Vagina (tissue), 2 donors: ENCODE measurements at regions not wholly inside any gene's neighbourhood (a gene's known extent, or its start where the extent isn't known, plus 50 kb on each side); places are given as distances from the start of the nearest gene placed in this dataset.

Experiments used
- POLR2AphosphoS5 ChIP-seq, 2 donors: sonication (generic); formaldehyde crosslinking; IDR thresholded peaks; one replicate each; pipeline ENCODE4 v1.9.0; 2017; ENCODE audit warnings: antibody characterized with exemption in 2 of 2, mild to moderate bottlenecking in 2 of 2, low read depth in 1 of 2; ENCODE audit not compliant: insufficient read depth in 1 of 2
- TF ChIP-seq, protein P1 (sequence below), 3 experiments: fragments of 450-650 bp in 2 of 3; fragments of 200-600 bp in 1 of 3; sonication (generic) in 1 of 3; IDR thresholded peaks; one replicate each; pipeline ENCODE4 v1.5.1; 2017 to 2019; ENCODE audit warnings: antibody characterized with exemption in 3 of 3, mild to moderate bottlenecking in 2 of 3, moderate library complexity in 2 of 3

DNA sequence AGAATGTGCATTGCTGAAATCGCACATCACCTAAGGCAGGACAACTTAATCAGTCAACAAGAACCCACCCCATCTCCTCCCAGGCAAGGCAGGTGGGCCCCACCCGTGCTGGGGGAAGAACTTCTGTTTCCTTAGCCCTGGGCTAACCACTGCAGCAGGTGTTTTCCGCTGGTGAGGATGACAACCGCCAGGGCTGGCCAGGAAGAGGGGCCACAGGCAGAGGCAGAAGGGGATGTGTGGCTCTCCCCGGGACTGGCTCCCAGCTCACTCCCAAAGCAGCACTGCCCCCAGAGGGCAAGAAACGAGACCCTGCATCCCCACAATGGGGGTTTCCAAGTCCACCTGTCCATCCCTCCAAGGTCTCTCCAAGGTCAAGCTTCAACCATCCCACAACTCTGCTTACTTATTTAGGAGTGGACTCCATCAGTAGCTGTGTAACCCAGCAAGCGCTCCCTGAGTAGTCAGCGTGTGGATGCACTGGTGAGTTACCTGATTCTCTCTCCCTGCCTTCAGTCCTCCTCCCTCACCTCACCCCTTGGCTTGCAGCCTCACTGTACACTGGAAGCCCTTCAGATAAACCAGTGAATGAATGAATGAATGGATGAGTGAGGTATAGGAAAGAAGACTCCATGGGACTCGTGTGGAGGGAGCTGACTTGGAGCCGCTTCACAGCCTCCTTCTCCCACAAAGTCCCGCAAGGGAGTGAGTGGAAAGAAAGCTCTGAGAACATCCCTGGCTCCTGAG lies 168.2 kb upstream of the CST7 start:
- TF ChIP-seq, protein P1, sequence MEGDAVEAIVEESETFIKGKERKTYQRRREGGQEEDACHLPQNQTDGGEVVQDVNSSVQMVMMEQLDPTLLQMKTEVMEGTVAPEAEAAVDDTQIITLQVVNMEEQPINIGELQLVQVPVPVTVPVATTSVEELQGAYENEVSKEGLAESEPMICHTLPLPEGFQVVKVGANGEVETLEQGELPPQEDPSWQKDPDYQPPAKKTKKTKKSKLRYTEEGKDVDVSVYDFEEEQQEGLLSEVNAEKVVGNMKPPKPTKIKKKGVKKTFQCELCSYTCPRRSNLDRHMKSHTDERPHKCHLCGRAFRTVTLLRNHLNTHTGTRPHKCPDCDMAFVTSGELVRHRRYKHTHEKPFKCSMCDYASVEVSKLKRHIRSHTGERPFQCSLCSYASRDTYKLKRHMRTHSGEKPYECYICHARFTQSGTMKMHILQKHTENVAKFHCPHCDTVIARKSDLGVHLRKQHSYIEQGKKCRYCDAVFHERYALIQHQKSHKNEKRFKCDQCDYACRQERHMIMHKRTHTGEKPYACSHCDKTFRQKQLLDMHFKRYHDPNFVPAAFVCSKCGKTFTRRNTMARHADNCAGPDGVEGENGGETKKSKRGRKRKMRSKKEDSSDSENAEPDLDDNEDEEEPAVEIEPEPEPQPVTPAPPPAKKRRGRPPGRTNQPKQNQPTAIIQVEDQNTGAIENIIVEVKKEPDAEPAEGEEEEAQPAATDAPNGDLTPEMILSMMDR (IDR thresholded peaks at IDR 0.05) = no peak
- no peak for TF ChIP-seq POLR2AphosphoS5 (IDR thresholded peaks at IDR 0.05; ENCODE audit: insufficient read depth in 1 of 2, low read depth in 1 of 2)
